ENCODE measurements at regions not wholly inside any gene's neighbourhood (a gene's known extent, or its start where the extent isn't known, plus 50 kb on each side); places are given as distances from the start of the nearest gene placed in this dataset.

DNA sequence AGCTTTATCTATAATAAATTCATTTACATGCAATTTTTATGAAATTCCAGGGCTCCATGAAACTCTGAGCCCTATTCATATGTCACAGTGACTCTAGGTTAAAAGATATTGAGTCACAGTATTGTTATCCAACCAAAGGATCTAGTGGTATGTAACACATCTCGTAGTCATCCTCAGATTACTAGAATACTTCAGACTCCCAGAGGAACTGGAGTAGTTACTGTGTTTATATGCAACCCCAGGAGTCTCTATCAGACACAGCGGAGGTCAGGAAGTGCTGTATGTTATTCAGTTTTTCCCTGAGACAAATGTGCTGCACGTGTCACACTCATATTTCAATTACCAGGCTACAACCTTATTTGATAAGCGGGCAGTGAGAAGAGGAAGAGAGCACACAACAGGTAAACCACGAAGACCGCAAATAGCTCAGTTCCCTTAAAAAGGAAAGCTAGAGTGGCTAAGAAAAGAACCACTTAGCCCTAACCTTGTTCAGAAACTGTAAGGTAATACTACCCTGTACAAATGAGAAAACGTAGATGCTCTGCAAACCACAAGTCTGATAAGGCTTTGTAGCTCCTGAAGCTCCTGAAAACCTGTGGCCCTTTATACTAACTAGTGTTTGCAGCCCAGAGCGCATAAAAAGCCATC, 114.0 kb upstream of the CNTNAP2 start:
- TF ChIP-seq, protein P1, sequence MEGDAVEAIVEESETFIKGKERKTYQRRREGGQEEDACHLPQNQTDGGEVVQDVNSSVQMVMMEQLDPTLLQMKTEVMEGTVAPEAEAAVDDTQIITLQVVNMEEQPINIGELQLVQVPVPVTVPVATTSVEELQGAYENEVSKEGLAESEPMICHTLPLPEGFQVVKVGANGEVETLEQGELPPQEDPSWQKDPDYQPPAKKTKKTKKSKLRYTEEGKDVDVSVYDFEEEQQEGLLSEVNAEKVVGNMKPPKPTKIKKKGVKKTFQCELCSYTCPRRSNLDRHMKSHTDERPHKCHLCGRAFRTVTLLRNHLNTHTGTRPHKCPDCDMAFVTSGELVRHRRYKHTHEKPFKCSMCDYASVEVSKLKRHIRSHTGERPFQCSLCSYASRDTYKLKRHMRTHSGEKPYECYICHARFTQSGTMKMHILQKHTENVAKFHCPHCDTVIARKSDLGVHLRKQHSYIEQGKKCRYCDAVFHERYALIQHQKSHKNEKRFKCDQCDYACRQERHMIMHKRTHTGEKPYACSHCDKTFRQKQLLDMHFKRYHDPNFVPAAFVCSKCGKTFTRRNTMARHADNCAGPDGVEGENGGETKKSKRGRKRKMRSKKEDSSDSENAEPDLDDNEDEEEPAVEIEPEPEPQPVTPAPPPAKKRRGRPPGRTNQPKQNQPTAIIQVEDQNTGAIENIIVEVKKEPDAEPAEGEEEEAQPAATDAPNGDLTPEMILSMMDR (IDR thresholded peaks at IDR 0.05) = no peak
- Mint-ChIP-seq H3K4me1 (ENCODE audit: unreplicated experiment) (no peaks in the 10 kb centered on the region), H3K9me3 (ENCODE audit: unreplicated experiment) (peaks cover 17% of the 10 kb centered on the region), H3K27ac (ENCODE audit: unreplicated experiment) (no peak overlapping the region), H3K36me3 (ENCODE audit: unreplicated experiment) (no peaks in the 10 kb centered on the region), H3K27me3 (ENCODE audit: unreplicated experiment) (no peaks in the 10 kb centered on the region), H3K4me3 (ENCODE audit: unreplicated experiment) (no peak overlapping the region)
- DNase-seq (ENCODE audit: extremely low spot score, unreplicated experiment) = no peak

DNA sequence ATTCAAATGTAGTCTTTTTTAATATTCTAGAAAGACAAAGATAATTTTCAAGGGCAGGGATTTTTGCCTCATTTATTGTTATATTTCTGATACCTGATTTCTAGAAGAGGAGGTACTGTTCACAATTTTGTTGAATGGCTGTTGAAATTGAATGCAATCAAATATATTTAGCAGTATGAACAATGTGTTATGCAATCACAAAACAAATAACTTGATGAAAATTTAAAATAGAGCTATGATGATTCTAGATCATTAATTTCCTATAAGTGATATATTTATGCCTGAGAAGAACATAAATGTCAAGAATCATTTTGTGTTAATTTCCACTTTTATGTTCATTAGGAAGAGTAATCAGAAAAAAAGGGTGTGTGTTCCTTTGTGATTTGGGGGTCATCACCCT, 114.6 kb upstream of the CNTNAP2 start:
- Mint-ChIP-seq H3K36me3 (ENCODE audit: unreplicated experiment) (no peaks in the 10 kb centered on the region), H3K4me1 (ENCODE audit: unreplicated experiment) (no peaks in the 10 kb centered on the region), H3K4me3 (ENCODE audit: unreplicated experiment) (no peak overlapping the region)

DNA sequence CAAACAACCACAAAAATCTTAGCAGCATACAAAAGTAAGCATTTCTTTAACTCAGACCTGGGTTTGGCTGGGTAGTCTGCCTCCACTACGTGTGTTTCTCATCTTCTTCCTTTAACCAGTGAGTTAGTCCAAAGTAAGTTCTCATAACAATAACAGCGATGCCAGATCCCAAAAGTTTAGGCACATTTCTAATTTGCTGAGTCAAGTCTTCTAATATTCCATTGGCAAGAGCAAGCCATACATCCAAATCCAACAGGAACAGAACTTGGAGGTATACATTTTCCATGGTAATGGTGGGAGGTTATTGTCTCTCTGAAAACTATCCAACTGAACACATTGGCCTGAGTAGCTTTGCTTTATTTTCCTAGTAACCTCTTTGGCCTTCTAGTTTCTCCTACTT, 115.7 kb upstream of the CNTNAP2 start:
- TF ChIP-seq, protein P1 (IDR thresholded peaks at IDR 0.05) = no peak
- H3K27ac Mint-ChIP-seq (ENCODE audit: unreplicated experiment) = no peak overlapping the region
- H3K4me1 Mint-ChIP-seq (ENCODE audit: unreplicated experiment) = no peaks in the 10 kb centered on the region
- H3K36me3 Mint-ChIP-seq (ENCODE audit: unreplicated experiment) = no peaks in the 10 kb centered on the region
- H3K9me3 Mint-ChIP-seq (ENCODE audit: unreplicated experiment) = peaks cover 17% of the 10 kb centered on the region
- no peaks in the 10 kb centered on the region for H3K27me3 Mint-ChIP-seq (ENCODE audit: unreplicated experiment)
- DNase-seq (ENCODE audit: extremely low spot score, unreplicated experiment) = no peak
- H3K4me3 Mint-ChIP-seq (ENCODE audit: unreplicated experiment) = no peak overlapping the region

More for the DNA sequence above, 114.6 kb upstream of the CNTNAP2 start:
- peaks cover 17% of the 10 kb centered on the region for H3K9me3 Mint-ChIP-seq (ENCODE audit: unreplicated experiment)
- H3K27ac Mint-ChIP-seq (ENCODE audit: unreplicated experiment) = no peak overlapping the region
- TF ChIP-seq, protein P1 (IDR thresholded peaks at IDR 0.05) = no peak
- H3K27me3 Mint-ChIP-seq (ENCODE audit: unreplicated experiment) = no peaks in the 10 kb centered on the region
- DNase-seq (ENCODE audit: extremely low spot score, unreplicated experiment) = no peak

DNA sequence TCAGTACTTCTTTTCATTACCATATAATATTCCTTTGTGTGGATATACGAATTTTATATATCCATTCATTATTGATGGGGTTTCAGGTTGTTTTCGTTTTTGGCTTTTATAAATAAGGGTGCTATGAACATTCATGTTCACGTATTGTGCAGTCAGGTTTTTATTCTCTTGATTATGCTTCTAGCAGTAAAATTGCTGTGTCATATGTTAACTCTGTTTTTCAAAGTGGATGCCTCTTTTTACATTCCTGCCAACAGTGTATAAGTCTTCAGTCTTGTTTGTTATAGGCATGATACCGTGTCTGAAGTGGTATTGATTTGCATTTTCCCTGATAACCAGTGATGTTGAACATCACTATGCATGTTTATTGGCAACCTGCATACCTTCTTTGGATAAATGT, 127.1 kb upstream of the CNTNAP2 start:
- H3K36me3 Mint-ChIP-seq (ENCODE audit: unreplicated experiment) = no peaks in the 10 kb centered on the region
- no peaks in the 10 kb centered on the region for H3K27me3 Mint-ChIP-seq (ENCODE audit: unreplicated experiment)
- no peak overlapping the region for H3K4me3 Mint-ChIP-seq (ENCODE audit: unreplicated experiment)
- no peak overlapping the region for H3K27ac Mint-ChIP-seq (ENCODE audit: unreplicated experiment)
- peaks cover 6% of the 10 kb centered on the region for H3K9me3 Mint-ChIP-seq (ENCODE audit: unreplicated experiment)
- no peaks in the 10 kb centered on the region for H3K4me1 Mint-ChIP-seq (ENCODE audit: unreplicated experiment)
- TF ChIP-seq, protein P1 (IDR thresholded peaks at IDR 0.05) = no peak
- DNase-seq (ENCODE audit: extremely low spot score, unreplicated experiment) = no peak

DNA sequence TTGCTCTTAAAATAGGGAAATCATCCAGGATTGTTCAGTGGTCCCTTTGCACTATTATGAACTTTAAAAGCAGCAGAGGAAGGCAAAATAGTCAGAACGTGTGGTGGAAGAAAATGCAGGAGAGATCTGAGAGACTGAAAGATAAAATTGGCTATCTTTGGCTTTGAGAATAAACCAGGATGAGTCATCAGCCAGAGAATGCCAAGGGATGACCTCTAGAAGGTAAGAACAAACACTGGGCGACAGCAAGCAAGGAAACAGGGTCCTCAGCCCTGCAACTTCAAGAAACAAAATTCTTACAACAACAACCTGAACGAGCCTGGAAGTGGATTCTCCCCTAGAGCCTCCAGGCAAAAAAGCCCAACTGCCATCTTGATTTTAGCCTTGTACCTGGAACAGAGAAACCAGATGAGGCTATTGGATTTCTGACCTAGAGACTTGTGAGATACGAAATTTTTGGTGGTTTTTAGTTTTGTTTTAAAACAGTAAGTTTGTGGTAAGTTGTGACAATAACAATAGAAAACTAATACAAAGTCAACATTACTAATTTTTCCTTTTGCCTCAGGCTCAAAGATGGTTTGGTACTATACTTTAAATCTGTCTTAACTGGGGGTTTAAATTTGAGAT, 130.2 kb upstream of the CNTNAP2 start:
- no peaks in the 10 kb centered on the region for H3K36me3 Mint-ChIP-seq (ENCODE audit: unreplicated experiment)
- H3K4me3 Mint-ChIP-seq (ENCODE audit: unreplicated experiment) = no peak overlapping the region
- H3K27me3 Mint-ChIP-seq (ENCODE audit: unreplicated experiment) = no peaks in the 10 kb centered on the region
- DNase-seq (ENCODE audit: extremely low spot score, unreplicated experiment) = no peak
- no peak overlapping the region for H3K27ac Mint-ChIP-seq (ENCODE audit: unreplicated experiment)
- H3K9me3 Mint-ChIP-seq (ENCODE audit: unreplicated experiment) = peaks cover 6% of the 10 kb centered on the region
- TF ChIP-seq, protein P1 (IDR thresholded peaks at IDR 0.05) = no peak
- no peaks in the 10 kb centered on the region for H3K4me1 Mint-ChIP-seq (ENCODE audit: unreplicated experiment)

Measured in osteocyte (in vitro differentiated cells).